ENCODE measurements at regions not wholly inside any gene's neighbourhood (a gene's known extent, or its start where the extent isn't known, plus 50 kb on each side); places are given as distances from the start of the nearest gene placed in this dataset.

DNA sequence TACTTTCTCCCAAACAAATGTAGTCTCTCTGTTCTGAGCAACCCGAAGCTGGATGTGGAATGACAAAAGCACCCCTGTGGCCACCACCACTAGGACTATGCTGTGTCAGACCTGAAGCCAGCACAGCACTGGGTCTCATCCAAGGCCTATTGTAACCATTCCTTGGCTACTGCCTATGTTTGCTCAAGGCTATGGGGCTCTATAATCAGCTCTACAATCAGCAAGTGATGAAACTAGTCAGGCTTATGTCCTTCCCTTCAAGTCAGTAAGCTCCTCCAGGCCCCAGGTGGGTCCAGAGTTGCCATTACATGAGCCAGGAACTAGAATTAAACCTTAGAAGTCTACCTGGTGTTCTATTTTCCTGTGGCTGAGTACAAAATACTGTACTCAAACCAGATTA, 370.2 kb downstream of the TBX15 start:
- H3K27ac ChIP-seq = no peak overlapping the region
- H3K27me3 ChIP-seq = no peaks in the 10 kb centered on the region
- intact Hi-C loops (cut with DNase I; ENCODE audit: low total_unique reads) = no loop called here
- no peaks in the 10 kb centered on the region for H3K36me3 ChIP-seq
- DNase-seq = no peak
- H3K4me1 ChIP-seq = no peaks in the 10 kb centered on the region
- TF ChIP-seq, protein P1, sequence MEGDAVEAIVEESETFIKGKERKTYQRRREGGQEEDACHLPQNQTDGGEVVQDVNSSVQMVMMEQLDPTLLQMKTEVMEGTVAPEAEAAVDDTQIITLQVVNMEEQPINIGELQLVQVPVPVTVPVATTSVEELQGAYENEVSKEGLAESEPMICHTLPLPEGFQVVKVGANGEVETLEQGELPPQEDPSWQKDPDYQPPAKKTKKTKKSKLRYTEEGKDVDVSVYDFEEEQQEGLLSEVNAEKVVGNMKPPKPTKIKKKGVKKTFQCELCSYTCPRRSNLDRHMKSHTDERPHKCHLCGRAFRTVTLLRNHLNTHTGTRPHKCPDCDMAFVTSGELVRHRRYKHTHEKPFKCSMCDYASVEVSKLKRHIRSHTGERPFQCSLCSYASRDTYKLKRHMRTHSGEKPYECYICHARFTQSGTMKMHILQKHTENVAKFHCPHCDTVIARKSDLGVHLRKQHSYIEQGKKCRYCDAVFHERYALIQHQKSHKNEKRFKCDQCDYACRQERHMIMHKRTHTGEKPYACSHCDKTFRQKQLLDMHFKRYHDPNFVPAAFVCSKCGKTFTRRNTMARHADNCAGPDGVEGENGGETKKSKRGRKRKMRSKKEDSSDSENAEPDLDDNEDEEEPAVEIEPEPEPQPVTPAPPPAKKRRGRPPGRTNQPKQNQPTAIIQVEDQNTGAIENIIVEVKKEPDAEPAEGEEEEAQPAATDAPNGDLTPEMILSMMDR (IDR thresholded peaks at IDR 0.05) = no peak
- H3K4me3 ChIP-seq = no peak overlapping the region
- peaks cover 0 to 11% (median 0%) of the 10 kb centered on the region in 3 donors for H3K9me3 ChIP-seq

- H3K27me3 ChIP-seq = no peaks in the 10 kb centered on the region
- intact Hi-C loops (cut with DNase I; ENCODE audit: low total_unique reads) = no loop called here
- peaks cover 0 to 11% (median 0%) of the 10 kb centered on the region in 3 donors for H3K9me3 ChIP-seq
- TF ChIP-seq, protein P1 (IDR thresholded peaks at IDR 0.05) = no peak
- no peaks in the 10 kb centered on the region for H3K36me3 ChIP-seq
- no peak overlapping the region for H3K27ac ChIP-seq
- H3K4me3 ChIP-seq = no peak overlapping the region
- no peak for DNase-seq
- no peaks in the 10 kb centered on the region for H3K4me1 ChIP-seq
Measured at GRCh38 chr1:118615066-118615465, 373.1 kb downstream of the TBX15 start.

DNA sequence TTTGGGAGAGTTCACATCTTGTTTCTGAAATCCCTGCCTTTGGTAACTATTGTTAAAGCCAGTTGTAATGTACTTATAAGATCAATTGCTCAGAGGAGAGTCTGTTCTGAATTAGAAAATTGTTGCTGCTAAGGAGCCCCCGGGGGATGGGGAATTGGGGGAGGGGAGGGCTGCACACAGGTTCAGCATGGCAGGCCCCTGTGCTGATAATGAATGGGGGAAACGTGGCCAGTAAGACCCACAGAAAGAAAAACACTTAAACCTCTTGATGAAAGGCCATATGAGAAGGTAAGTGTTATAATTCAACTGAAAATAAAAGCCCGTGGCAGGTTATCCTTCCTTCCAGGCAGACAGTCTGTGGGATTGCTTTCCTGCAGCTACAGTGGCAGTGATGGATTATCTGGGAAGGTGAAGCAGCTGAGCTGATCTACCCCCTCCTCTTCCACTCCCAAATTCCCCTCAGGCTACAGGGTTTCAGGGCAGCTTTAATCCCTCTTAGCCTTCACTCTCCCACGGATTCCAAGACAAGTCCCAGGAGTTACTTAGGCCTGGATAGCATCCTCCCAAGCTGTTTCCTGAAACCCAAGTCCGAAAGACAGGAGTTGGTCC, 398.8 kb downstream of the TBX15 start:
- TF ChIP-seq, protein P1 (IDR thresholded peaks at IDR 0.05) = no peak
- DNase-seq = no peak

GRCh38 chr1:118588566-118588965, 399.6 kb downstream of the TBX15 start:
- H3K9me3 ChIP-seq = no peaks in the 10 kb centered on the region
- H3K4me1 ChIP-seq = no peaks in the 10 kb centered on the region
- H3K27me3 ChIP-seq = no peaks in the 10 kb centered on the region
- TF ChIP-seq, protein P1 (IDR thresholded peaks at IDR 0.05) = no peak
- DNase-seq = no peak
- no peak overlapping the region for H3K27ac ChIP-seq
- intact Hi-C loops (cut with DNase I; ENCODE audit: low total_unique reads) = no loop called here
- H3K36me3 ChIP-seq = no peaks in the 10 kb centered on the region
- no peak overlapping the region for H3K4me3 ChIP-seq

More for the DNA sequence above, 398.8 kb downstream of the TBX15 start:
- no peaks in the 10 kb centered on the region for H3K36me3 ChIP-seq
- intact Hi-C loops (cut with DNase I; ENCODE audit: low total_unique reads) = no loop called here
- no peak overlapping the region for H3K27ac ChIP-seq
- no peaks in the 10 kb centered on the region for H3K9me3 ChIP-seq
- H3K4me1 ChIP-seq = no peaks in the 10 kb centered on the region
- H3K4me3 ChIP-seq = no peak overlapping the region
- H3K27me3 ChIP-seq = no peaks in the 10 kb centered on the region

DNA sequence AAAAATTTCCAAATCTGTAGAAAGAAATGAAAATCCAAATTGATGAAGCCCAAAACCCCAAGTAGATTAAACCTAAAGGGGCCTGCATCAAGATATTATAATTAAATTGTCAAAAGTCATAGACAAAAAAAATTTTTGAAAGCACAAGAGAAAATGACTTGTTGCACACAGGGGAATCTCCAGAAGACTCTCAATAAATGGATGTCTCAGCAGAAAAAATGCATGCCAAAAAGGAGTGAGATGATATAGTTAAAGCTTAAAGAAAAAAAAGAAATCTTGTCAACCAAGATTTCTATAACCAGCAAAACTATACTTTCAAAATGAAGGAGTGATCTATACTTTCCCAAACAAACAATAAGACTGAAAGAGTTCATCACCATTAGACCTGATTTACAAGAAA, 393.2 kb upstream of the SPAG17 start:
- no peaks in the 10 kb centered on the region for H3K36me3 ChIP-seq
- H3K9me3 ChIP-seq = peaks cover 0 to 5% (median 0%) of the 10 kb centered on the region in 3 donors
- TF ChIP-seq, protein P1 (IDR thresholded peaks at IDR 0.05) = no peak
- DNase-seq = no peak
- no peaks in the 10 kb centered on the region for H3K4me1 ChIP-seq
- no peaks in the 10 kb centered on the region for H3K27me3 ChIP-seq
- no peak overlapping the region for H3K4me3 ChIP-seq
- intact Hi-C loops (cut with DNase I; ENCODE audit: low total_unique reads) = no loop called here
- H3K27ac ChIP-seq = no peak overlapping the region

- no peak overlapping the region for H3K27ac ChIP-seq
- H3K9me3 ChIP-seq = peaks cover 0 to 5% (median 0%) of the 10 kb centered on the region in 3 donors
- no peak for DNase-seq
- H3K36me3 ChIP-seq = no peaks in the 10 kb centered on the region
- TF ChIP-seq, protein P1 (IDR thresholded peaks at IDR 0.05) = no peak
- H3K4me3 ChIP-seq = no peak overlapping the region
- H3K27me3 ChIP-seq = no peaks in the 10 kb centered on the region
- no peaks in the 10 kb centered on the region for H3K4me1 ChIP-seq
- intact Hi-C loops (cut with DNase I; ENCODE audit: low total_unique reads) = no loop called here
Measured at GRCh38 chr1:118575060-118575459, 390.0 kb upstream of the SPAG17 start.
